GM12878 (cell line): ENCODE measurements at regions not wholly inside any gene's neighbourhood (a gene's known extent, or its start where the extent isn't known, plus 50 kb on each side); places are given as distances from the start of the nearest gene placed in this dataset.

Experiments used
- ATAC-seq: fragments of 200-7000 bp; cut with Tn5 transposase; 3 replicates; pipeline ENCODE4 v1.9.1; 2020; ENCODE audit warnings: mild to moderate bottlenecking, moderate library complexity
- BruUV-seq: library from RNA; stranded (reverse); fragments of 400-500 nt; replicated peaks from 2 replicates; lab custom pipeline; 2021; lab: Mats Ljungman, UMichigan
- CTCF ChIA-PET: fragments of 300-600 bp; sonication (Branson Sonifier 250); formaldehyde crosslinking; extraction: SDS; loops from one replicate; lab custom pipeline; 2021; ENCODE audit warnings: inconsistent platforms; lab: Yijun Ruan, JAX
- POLR2A ChIA-PET: fragments of 350-600 bp; formaldehyde crosslinking; extraction: SDS; loops from one replicate; lab custom pipeline; 2021; ENCODE audit warnings: inconsistent platforms; lab: Charles Lee
- RAD21 ChIA-PET: fragments of 300-600 bp; sonication (Branson Sonifier 250); formaldehyde crosslinking; loops from one replicate; lab custom pipeline; 2023; ENCODE audit warnings: antibody characterized with exemption; ENCODE audit not compliant: unreplicated experiment; lab: Charles Lee
- SMC1A ChIA-PET: fragments of 300-600 bp; sonication (Branson Sonifier 250); formaldehyde crosslinking; loops from one replicate; lab custom pipeline; 2023; ENCODE audit not compliant: unreplicated experiment, uncharacterized antibody; lab: Charles Lee
- DNase-seq: peaks from one replicate; pipeline ENCODE4 v3.0.0-alpha.2; 2011; ENCODE audit warnings: low read depth, low spot score
- FAIRE-seq: peaks from 3 replicates; lab custom pipeline; 2011; peaks lifted over from hg19 to GRCh38; lab: Jason Lieb, UNC
- H2AFZ ChIP-seq: 2 replicates; pipeline ENCODE4 v1.6.0; 2011; ENCODE audit warnings: low read depth, low read length, control low read depth; ENCODE audit not compliant: control insufficient read depth
- H3K27ac ChIP-seq: 2 replicates; pipeline ENCODE4 v1.5.1; 2011; ENCODE audit warnings: control low read depth; ENCODE audit not compliant: control insufficient read depth, insufficient read depth
- H3K27me3 ChIP-seq, 2 experiments: replicated peaks in 1 of 2; 2 replicates each; pipeline versions ENCODE4 v1.6.0 to v1.6.1; 2011; ENCODE audit warnings: low read length in 1 of 2; ENCODE audit not compliant: control insufficient read depth in 2 of 2, insufficient read depth in 2 of 2
- H3K36me3 ChIP-seq, 2 experiments: 2 replicates each; pipeline ENCODE4 v1.5.1; 2011; ENCODE audit warnings: low read length in 1 of 2; ENCODE audit not compliant: control insufficient read depth in 2 of 2, insufficient read depth in 2 of 2
- H3K4me1 ChIP-seq: 2 replicates; pipeline ENCODE4 v1.6.1; 2011; ENCODE audit warnings: mild to moderate bottlenecking, low read length, moderate library complexity, mixed read lengths; ENCODE audit not compliant: control insufficient read depth, insufficient read depth
- H3K4me2 ChIP-seq: 2 replicates; pipeline ENCODE4 v1.6.0; 2011; ENCODE audit warnings: control low read depth; ENCODE audit not compliant: control insufficient read depth, insufficient read depth
- H3K4me3 ChIP-seq: fragments of 200-600 bp; sonication (generic); 2 replicates; pipeline ENCODE4 v1.5.1; 2016
- H3K79me2 ChIP-seq: 2 replicates; pipeline ENCODE4 v1.6.0; 2011; ENCODE audit warnings: low read length; ENCODE audit not compliant: control insufficient read depth, insufficient read depth
- H3K9ac ChIP-seq: 2 replicates; pipeline ENCODE4 v1.8.0; 2011; ENCODE audit warnings: low read length, control low read depth, mixed read lengths; ENCODE audit not compliant: control insufficient read depth, insufficient read depth
- H3K9me3 ChIP-seq: replicated peaks from 3 replicates; pipeline ENCODE4 v1.5.1; 2011; ENCODE audit warnings: mild to moderate bottlenecking, low read length; ENCODE audit not compliant: control insufficient read depth, insufficient read depth
- H4K20me1 ChIP-seq: 2 replicates; pipeline ENCODE4 v1.6.0; 2011; ENCODE audit not compliant: control insufficient read depth, insufficient read depth
- SMAD5 ChIP-seq: IDR thresholded peaks from 2 replicates; pipeline ENCODE4 v1.6.1; 2016; ENCODE audit warnings: antibody characterized with exemption, low read depth
- TCF7 ChIP-seq: IDR thresholded peaks from 2 replicates; pipeline ENCODE4 v1.6.1; 2014; ENCODE audit warnings: antibody characterized with exemption, borderline replicate concordance
- WGBS: methylation state at CpG from one replicate; pipeline ENCODE4 v1.1.6; 2016; ENCODE audit warnings: low lambda C conversion rate; ENCODE audit not compliant: insufficient replicate concordance, insufficient coverage; ENCODE audit errors: missing lambda C conversion rate; 5-methylcytosine and 5-hydroxymethylcytosine counted together
- in situ Hi-C: fragments of 300-500 bp; cut with MboI; formaldehyde crosslinking; loops from 9 replicates; pipeline ENCODE4 v1.14.3; 2018; ENCODE audit warnings: mixed read lengths
- intact Hi-C: fragments of 100-400 bp; cut with micrococcal nuclease; formaldehyde crosslinking; loops from one replicate; pipeline ENCODE4 v1.14.2; 2022; ENCODE audit not compliant: unreplicated experiment
- TF ChIP-seq, protein P1 (sequence below): fragments of 450-650 bp; formaldehyde crosslinking; IDR thresholded peaks from 2 replicates; pipeline ENCODE4 v1.4.0; 2020; ENCODE audit warnings: mild to moderate bottlenecking, moderate library complexity

GRCh38 chr3:190983875-190984274 lies 121.4 kb upstream of the GMNC start:
- TF ChIP-seq SMAD5 = no peak
- TF ChIP-seq, protein P1, sequence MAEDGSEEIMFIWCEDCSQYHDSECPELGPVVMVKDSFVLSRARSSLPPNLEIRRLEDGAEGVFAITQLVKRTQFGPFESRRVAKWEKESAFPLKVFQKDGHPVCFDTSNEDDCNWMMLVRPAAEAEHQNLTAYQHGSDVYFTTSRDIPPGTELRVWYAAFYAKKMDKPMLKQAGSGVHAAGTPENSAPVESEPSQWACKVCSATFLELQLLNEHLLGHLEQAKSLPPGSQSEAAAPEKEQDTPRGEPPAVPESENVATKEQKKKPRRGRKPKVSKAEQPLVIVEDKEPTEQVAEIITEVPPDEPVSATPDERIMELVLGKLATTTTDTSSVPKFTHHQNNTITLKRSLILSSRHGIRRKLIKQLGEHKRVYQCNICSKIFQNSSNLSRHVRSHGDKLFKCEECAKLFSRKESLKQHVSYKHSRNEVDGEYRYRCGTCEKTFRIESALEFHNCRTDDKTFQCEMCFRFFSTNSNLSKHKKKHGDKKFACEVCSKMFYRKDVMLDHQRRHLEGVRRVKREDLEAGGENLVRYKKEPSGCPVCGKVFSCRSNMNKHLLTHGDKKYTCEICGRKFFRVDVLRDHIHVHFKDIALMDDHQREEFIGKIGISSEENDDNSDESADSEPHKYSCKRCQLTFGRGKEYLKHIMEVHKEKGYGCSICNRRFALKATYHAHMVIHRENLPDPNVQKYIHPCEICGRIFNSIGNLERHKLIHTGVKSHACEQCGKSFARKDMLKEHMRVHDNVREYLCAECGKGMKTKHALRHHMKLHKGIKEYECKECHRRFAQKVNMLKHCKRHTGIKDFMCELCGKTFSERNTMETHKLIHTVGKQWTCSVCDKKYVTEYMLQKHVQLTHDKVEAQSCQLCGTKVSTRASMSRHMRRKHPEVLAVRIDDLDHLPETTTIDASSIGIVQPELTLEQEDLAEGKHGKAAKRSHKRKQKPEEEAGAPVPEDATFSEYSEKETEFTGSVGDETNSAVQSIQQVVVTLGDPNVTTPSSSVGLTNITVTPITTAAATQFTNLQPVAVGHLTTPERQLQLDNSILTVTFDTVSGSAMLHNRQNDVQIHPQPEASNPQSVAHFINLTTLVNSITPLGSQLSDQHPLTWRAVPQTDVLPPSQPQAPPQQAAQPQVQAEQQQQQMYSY (CRISPR knock-in tag) = no peak
- BruUV-seq = no TSS peak
- FAIRE-seq (no peak), DNase-seq (no peak), ATAC-seq (peak; percentile 34; the same call in 2 of the 3 replicates)
- Histone ChIP-seq H3K9me3 (no peaks in the 10 kb centered on the region), H3K27ac (no peak overlapping the region), H4K20me1 (no peaks in the 10 kb centered on the region), H2AFZ (no peak overlapping the region), H3K4me2 (no peak overlapping the region), H3K27me3 (no peaks in the 10 kb centered on the region), H3K79me2 (no peaks in the 10 kb centered on the region), H3K9ac (no peak overlapping the region), H3K4me1 (no peaks in the 10 kb centered on the region), H3K36me3 (no peaks in the 10 kb centered on the region), H3K4me3 (no peak overlapping the region)
- CTCF ChIA-PET = no interaction called here
- RAD21 ChIA-PET = no interaction called here
- intact Hi-C loops = no loop called here
- in situ Hi-C loops = no loop called here
- 4% methylated on average over 1 of the region's 1 CpG for WGBS
- SMC1A ChIA-PET = no interaction called here
- POLR2A ChIA-PET = no interaction called here

- POLR2A ChIA-PET = no interaction called here
- no peaks in the 10 kb centered on the region for H3K4me1 ChIP-seq
- no peak overlapping the region for H3K9ac ChIP-seq
- SMC1A ChIA-PET = no interaction called here
- ATAC-seq (no peak), DNase-seq (no peak), FAIRE-seq (no peak)
- intact Hi-C loops (no loop called here), in situ Hi-C loops (no loop called here)
- no peak overlapping the region for H2AFZ ChIP-seq
- no peaks in the 10 kb centered on the region; a peak in 1 of 4 replicates for H3K27me3 ChIP-seq
- no TSS peak for BruUV-seq
- WGBS = 39% methylated on average over 3 of the region's 3 CpGs
- RAD21 ChIA-PET = no interaction called here
- no peaks in the 10 kb centered on the region for H3K79me2 ChIP-seq
- H3K4me3 ChIP-seq = no peak overlapping the region
- no peaks in the 10 kb centered on the region for H4K20me1 ChIP-seq
- no peaks in the 10 kb centered on the region for H3K36me3 ChIP-seq
- H3K27ac ChIP-seq = no peak overlapping the region
- no peaks in the 10 kb centered on the region for H3K9me3 ChIP-seq
- CTCF ChIA-PET = no interaction called here
- no peak overlapping the region for H3K4me2 ChIP-seq
- TF ChIP-seq TCF7 = no peak
- TF ChIP-seq, all 136 proteins: peak for 0
These were observed 111.3 kb upstream of the GMNC start for GRCh38 chr3:190973771-190974170.
